ENCODE measurements at regions not wholly inside any gene's neighbourhood (a gene's known extent, or its start where the extent isn't known, plus 50 kb on each side); places are given as distances from the start of the nearest gene placed in this dataset.
A peak's percentile ranks its signal among the peaks of the same experiment; 100 is the strongest.

DNA sequence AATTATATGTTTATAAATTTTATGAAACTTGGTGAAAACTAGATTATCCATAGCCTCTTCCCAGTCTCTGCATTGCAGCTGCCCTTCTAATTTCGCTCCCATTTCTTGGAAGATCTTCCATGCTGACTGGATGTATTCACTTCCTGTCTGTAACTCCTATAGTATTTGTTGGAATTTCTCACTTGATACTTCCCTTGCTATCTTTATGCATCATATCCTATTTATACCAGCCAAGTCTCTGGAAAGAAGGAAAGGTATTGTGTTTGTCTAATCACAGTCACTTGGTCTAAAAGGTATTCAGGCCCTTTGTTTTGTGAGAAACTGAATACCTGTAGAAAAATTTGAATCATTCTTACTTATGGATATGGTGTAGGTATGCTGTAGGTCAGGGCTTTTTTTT lies 870.9 kb upstream of the FRG1 start:
- H3K4me2 ChIP-seq (ENCODE audit: low read length) = no peak overlapping the region
- ATAC-seq (no peak), DNase-seq (peak; percentile 30)
- TF ChIP-seq, protein P1, sequence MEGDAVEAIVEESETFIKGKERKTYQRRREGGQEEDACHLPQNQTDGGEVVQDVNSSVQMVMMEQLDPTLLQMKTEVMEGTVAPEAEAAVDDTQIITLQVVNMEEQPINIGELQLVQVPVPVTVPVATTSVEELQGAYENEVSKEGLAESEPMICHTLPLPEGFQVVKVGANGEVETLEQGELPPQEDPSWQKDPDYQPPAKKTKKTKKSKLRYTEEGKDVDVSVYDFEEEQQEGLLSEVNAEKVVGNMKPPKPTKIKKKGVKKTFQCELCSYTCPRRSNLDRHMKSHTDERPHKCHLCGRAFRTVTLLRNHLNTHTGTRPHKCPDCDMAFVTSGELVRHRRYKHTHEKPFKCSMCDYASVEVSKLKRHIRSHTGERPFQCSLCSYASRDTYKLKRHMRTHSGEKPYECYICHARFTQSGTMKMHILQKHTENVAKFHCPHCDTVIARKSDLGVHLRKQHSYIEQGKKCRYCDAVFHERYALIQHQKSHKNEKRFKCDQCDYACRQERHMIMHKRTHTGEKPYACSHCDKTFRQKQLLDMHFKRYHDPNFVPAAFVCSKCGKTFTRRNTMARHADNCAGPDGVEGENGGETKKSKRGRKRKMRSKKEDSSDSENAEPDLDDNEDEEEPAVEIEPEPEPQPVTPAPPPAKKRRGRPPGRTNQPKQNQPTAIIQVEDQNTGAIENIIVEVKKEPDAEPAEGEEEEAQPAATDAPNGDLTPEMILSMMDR (conservative IDR thresholded peaks at IDR 0.05; ENCODE audit: low read depth, low read length) = no peak
- TF ChIP-seq EZH2 (IDR thresholded peaks at IDR 0.05; ENCODE audit: low read length, unreplicated experiment) (no peak), EZH2phosphoT487 (IDR thresholded peaks at IDR 0.05; ENCODE audit: borderline replicate concordance, low read length) (no peak)
- intact Hi-C loops (cut with micrococcal nuclease) = no loop called here
- no peaks in the 10 kb centered on the region for H3K36me3 ChIP-seq (ENCODE audit: low read depth, low read length)
- no peak overlapping the region for H3K4me3 ChIP-seq (ENCODE audit: low read length)
- H3K79me2 ChIP-seq (ENCODE audit: low read length) = no peaks in the 10 kb centered on the region
- ChIA-PET POLR2A (ENCODE audit: unreplicated experiment) (no interaction called here), CTCF (no interaction called here)
- H3K9me3 ChIP-seq (ENCODE audit: low read length) = no peaks in the 10 kb centered on the region
- no peaks in the 10 kb centered on the region for H3K27me3 ChIP-seq (ENCODE audit: low read length)
- no peaks in the 10 kb centered on the region for H3K9me2 ChIP-seq (replicated peaks; ENCODE audit: low read length)
- BruUV-seq (replicated peaks) = no TSS peak
- no peaks in the 10 kb centered on the region for H3F3A ChIP-seq (ENCODE audit: low read length, unreplicated experiment)
- no peaks in the 10 kb centered on the region for H4K20me1 ChIP-seq (ENCODE audit: low read length)
- H3K9ac ChIP-seq (ENCODE audit: low read length) = no peak overlapping the region
- no peaks in the 10 kb centered on the region for H3K4me1 ChIP-seq (ENCODE audit: insufficient read depth, low read length)
- no peak overlapping the region for H2AFZ ChIP-seq (ENCODE audit: low read length)
- H3K27ac ChIP-seq (ENCODE audit: low read length) = no peak overlapping the region

DNA sequence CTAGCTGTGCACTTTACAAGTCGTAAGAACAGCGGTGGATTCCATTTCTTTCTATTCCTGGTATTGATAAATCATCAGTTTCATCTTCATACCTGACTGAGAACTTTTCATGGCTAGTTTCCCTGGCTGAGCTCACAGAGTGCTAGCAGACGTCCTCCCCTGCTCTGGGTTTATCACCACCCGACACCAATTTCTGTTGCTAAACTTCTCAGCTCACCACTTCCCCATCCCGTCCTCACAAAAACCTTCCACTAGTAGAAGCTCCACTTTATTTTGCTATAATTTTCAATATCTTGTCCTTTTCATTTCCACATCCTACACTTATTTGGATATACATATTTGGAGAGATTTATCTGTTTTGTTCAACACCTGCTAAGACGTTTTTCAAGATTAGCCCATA lies 869.4 kb upstream of the FRG1 start:
- POLR2A ChIA-PET (ENCODE audit: unreplicated experiment) = no interaction called here

DNA sequence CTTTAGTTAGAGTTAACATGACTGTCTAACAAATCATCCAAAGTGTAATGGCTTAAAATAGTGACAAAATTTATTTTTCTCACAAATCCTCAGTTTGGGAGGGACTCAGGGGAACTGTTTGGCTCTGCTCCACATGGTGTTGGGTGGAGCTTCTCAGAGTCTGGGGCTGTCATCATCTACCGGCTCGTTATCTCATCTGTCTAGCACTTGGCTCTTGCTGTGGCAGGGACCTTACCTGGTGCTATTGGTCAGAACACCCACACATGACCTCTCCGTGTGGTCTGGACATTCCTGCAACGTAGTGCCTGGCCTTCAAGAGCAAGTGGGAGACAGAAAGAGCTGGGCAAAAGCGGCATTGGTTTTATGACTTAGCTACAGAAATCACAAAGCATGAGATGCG lies 866.9 kb upstream of the FRG1 start:
- ChIA-PET CTCF (no interaction called here), POLR2A (ENCODE audit: unreplicated experiment) (no interaction called here)
- no peak overlapping the region for H3K9ac ChIP-seq (ENCODE audit: low read length)
- H3F3A ChIP-seq (ENCODE audit: low read length, unreplicated experiment) = no peaks in the 10 kb centered on the region
- no TSS peak for BruUV-seq (replicated peaks)
- intact Hi-C loops (cut with micrococcal nuclease) = no loop called here
- no peak overlapping the region for H3K27ac ChIP-seq (ENCODE audit: low read length)
- no peak overlapping the region for H3K4me3 ChIP-seq (ENCODE audit: low read length)
- H3K36me3 ChIP-seq (ENCODE audit: low read depth, low read length) = no peaks in the 10 kb centered on the region
- H2AFZ ChIP-seq (ENCODE audit: low read length) = no peak overlapping the region
- H3K4me2 ChIP-seq (ENCODE audit: low read length) = no peak overlapping the region
- DNase-seq (no peak), ATAC-seq (no peak)
- no peaks in the 10 kb centered on the region for H3K27me3 ChIP-seq (ENCODE audit: low read length)
- H3K9me2 ChIP-seq (replicated peaks; ENCODE audit: low read length) = no peaks in the 10 kb centered on the region
- no peaks in the 10 kb centered on the region for H3K9me3 ChIP-seq (ENCODE audit: low read length)
- no peaks in the 10 kb centered on the region for H4K20me1 ChIP-seq (ENCODE audit: low read length)
- no peaks in the 10 kb centered on the region for H3K4me1 ChIP-seq (ENCODE audit: insufficient read depth, low read length)
- no peak for TF ChIP-seq EZH2 (IDR thresholded peaks at IDR 0.05; ENCODE audit: low read length, unreplicated experiment)
- no peaks in the 10 kb centered on the region for H3K79me2 ChIP-seq (ENCODE audit: low read length)

More for the DNA sequence above, 869.4 kb upstream of the FRG1 start:
- Histone ChIP-seq H3K9ac (ENCODE audit: low read length) (no peak overlapping the region), H3K4me2 (ENCODE audit: low read length) (no peak overlapping the region), H3K9me2 (replicated peaks; ENCODE audit: low read length) (no peaks in the 10 kb centered on the region), H3K9me3 (ENCODE audit: low read length) (no peaks in the 10 kb centered on the region), H3F3A (ENCODE audit: low read length, unreplicated experiment) (no peaks in the 10 kb centered on the region), H3K27ac (ENCODE audit: low read length) (no peak overlapping the region), H2AFZ (ENCODE audit: low read length) (no peak overlapping the region), H3K4me1 (ENCODE audit: insufficient read depth, low read length) (no peaks in the 10 kb centered on the region), H3K79me2 (ENCODE audit: low read length) (no peaks in the 10 kb centered on the region), H3K4me3 (ENCODE audit: low read length) (no peak overlapping the region), H3K36me3 (ENCODE audit: low read depth, low read length) (no peaks in the 10 kb centered on the region), H3K27me3 (ENCODE audit: low read length) (no peaks in the 10 kb centered on the region), H4K20me1 (ENCODE audit: low read length) (no peaks in the 10 kb centered on the region)
- TF ChIP-seq EZH2phosphoT487 (IDR thresholded peaks at IDR 0.05; ENCODE audit: borderline replicate concordance, low read length) = no peak
- ATAC-seq (no peak), DNase-seq (no peak)
- CTCF ChIA-PET = no interaction called here
- intact Hi-C loops (cut with micrococcal nuclease) = no loop called here
- BruUV-seq (replicated peaks) = no TSS peak

DNA sequence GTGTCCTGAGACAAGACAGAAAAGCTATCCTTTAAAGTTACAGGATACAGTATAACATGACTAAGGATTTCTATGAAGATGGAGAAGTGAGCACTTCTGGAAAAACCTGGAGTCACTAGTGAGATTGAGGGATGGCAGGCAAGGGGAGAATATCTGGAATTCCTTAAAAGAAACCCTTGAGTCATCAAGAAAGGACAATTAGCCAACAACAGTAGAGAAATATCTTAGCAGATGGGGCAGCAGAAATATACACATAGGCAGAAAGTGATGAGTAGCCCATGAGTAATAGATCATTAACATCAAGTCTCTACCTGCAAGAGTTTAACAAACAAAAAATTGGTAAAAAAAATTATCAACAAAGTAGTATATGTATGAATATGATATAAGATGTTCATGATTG lies 858.8 kb upstream of the FRG1 start:
- Histone ChIP-seq H4K20me1 (ENCODE audit: low read length) (no peaks in the 10 kb centered on the region), H3K4me3 (ENCODE audit: low read length) (no peak overlapping the region), H3K27me3 (ENCODE audit: low read length) (no peaks in the 10 kb centered on the region), H3K79me2 (ENCODE audit: low read length) (no peaks in the 10 kb centered on the region), H3K9me3 (ENCODE audit: low read length) (no peaks in the 10 kb centered on the region), H3K27ac (ENCODE audit: low read length) (no peak overlapping the region), H3K36me3 (ENCODE audit: low read depth, low read length) (no peaks in the 10 kb centered on the region), H3K9ac (ENCODE audit: low read length) (no peak overlapping the region), H3K9me2 (replicated peaks; ENCODE audit: low read length) (no peaks in the 10 kb centered on the region), H3K4me2 (ENCODE audit: low read length) (no peak overlapping the region), H3K4me1 (ENCODE audit: insufficient read depth, low read length) (no peaks in the 10 kb centered on the region), H2AFZ (ENCODE audit: low read length) (no peak overlapping the region), H3F3A (ENCODE audit: low read length, unreplicated experiment) (no peaks in the 10 kb centered on the region)
- no TSS peak for BruUV-seq (replicated peaks)
- TF ChIP-seq EZH2 (IDR thresholded peaks at IDR 0.05; ENCODE audit: low read length, unreplicated experiment) (no peak), EZH2phosphoT487 (IDR thresholded peaks at IDR 0.05; ENCODE audit: borderline replicate concordance, low read length) (no peak)
- TF ChIP-seq, protein P1 (conservative IDR thresholded peaks at IDR 0.05; ENCODE audit: low read depth, low read length) = no peak
- intact Hi-C loops (cut with micrococcal nuclease) = no loop called here
- DNase-seq (peak; percentile 43), ATAC-seq (no peak)
- ChIA-PET CTCF (no interaction called here), POLR2A (ENCODE audit: unreplicated experiment) (no interaction called here)

Data from PC-3 (cell line).